NOMO-1 treated with DMSO at 0.1 percent for 48 hours (cell line): ENCODE measurements at regions not wholly inside any gene's neighbourhood (a gene's known extent, or its start where the extent isn't known, plus 50 kb on each side); places are given as distances from the start of the nearest gene placed in this dataset.

Experiments
- DNase-seq: peaks from one replicate; lab custom pipeline; 2025; ENCODE audit not compliant: unreplicated experiment; lab: John Stamatoyannopoulos, UW

DNA sequence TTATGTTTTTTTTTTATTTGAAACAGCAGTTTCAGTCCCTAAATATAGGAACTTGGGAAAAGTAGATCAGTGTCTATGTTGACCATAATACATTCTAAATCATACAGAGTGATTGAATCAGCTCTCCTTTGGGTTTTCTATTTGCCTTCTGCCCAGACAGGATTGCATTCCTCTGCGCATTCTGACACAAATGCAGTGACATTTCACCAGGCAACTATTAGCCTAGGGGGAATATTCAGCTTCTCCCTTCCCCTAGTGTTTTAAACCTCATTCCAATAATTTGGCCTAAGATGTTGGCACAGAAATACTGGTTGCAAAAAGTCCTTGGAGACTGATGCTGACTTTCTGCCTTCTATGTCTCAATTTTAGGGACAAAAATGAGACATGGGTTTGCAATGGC, 172.8 kb downstream of the PTGER3 start:
- no peak for DNase-seq

DNA sequence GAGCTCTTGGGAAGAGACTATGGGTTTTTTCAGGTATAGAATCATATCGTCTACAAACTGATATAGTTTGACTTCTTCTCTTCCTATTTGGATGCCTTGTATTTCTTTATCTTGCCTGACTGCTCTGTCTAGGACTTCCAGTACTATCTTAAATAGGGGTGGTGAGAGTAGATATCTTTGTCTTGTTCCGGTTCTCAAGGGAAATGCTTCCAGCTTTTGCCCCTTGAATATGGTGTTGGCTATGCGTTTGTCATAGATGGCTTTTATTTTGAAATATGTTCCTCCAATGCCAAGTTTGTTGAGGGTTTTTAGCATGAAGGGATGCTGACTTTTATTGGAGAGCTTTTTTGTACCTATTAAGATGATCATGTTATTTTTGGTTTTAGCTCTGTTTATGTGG, 170.3 kb downstream of the PTGER3 start:
- DNase-seq, result no peak

DNA sequence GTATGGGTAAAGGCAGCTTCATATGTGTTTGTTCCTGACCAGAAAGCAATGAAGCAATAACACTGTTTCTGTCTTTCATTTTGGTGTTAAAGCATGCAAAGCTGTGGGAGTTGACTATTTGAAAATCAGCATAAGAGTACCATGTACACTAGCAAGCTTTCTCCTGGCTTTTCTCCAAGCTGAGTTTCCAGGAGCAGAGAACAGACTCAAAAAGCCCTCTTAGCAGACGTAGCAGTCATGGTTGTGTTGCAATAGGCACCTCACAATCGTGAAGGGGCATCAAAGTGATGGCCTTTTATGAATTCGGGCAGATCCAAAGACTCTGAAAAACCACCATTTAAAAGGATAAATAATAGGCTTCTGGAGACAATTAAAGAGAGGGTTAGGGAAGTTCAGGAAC, 159.7 kb downstream of the PTGER3 start:
- no peak for DNase-seq

DNA sequence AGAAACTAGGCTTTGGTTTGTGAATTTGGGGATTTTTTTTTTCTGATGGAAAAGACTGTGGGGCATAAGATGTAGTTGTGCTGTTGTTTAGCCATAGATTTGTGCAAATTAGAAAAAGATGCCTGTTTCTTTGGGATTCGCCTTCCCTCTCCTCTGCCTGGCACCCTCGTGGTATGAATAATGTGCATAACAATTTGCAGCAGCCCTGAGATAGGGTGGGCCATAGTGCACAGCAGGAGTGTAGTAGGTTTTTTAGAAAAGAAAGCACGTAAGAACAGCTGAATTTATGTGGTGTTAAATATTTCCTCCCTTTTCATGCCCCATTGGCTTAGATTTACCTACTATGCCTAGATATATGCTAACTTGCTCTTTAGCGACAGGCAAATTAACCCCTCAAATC, 158.9 kb downstream of the PTGER3 start:
- DNase-seq, result no peak

DNA sequence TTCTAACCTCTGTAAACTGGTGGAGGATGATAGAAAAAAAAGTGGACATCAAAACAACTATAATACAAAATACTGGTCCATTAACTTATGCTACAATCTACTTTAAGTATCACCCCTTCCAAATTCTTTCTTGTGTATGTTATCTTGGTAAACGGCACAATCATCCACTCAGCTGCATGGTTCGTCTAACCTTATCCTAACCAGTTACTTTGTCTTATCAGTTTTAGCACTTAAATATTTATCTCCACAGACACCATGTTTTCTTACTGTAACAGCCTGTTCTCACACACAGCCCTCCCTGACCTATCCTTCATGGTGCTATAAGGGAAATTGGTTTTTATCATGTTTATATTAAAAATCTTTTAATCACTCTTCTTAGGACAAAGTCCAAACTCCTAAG, 157.2 kb downstream of the PTGER3 start:
- DNase-seq, result no peak

DNA sequence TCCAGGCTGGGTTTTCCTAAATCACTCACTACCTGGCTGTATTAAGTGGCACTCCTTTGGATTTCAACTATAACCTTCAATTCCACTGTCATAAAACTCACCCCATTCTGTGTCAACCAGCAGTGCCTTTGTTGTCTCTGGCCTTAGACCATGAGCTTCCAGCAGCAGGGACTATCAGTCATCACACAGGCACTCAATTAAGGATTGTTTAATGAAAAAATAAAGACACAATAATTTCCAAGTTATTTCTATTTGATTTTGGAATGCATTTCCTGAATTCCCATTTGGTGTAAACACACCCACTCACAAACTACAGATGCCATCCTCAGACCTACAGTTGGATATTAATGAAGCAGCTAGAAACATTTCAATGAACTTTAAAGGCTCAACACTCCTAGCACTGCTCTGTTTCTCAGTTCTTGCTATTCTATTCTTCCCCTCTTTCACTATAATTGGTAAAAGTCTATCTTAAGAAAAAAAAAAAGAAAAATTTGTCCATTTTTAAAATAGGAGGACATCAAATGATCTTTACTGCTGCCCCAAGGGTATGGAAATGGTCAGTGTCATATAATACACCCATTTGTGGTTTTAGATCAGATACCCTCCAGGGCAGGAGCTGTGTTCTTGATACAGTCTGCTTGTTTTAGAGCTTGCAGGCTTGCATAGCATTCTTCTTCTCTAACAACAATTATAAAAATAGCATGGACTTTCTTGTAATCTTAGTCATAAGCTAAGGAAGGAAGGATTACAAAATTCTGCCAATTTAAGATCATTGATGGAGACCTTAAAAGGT, 156.4 kb downstream of the PTGER3 start:
- DNase-seq, result no peak

DNA sequence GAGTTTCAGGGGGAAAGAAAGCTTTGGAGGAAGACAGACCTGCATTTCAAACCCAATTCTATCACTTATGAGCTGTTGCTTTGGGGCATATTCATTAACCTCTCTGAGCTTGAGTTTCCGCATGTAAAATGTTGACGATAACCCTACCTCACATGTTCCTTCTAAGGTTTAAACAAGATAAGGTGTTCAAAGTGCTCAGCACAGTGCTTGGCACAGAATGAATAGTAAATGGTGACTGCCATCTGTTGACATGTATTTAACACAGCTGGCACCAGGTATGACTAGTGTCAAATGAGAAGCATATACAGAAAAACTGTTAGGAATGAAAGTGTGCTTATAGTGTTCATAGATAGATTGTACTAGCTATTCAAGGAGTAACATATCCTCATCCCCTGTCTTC, 155.5 kb downstream of the PTGER3 start:
- DNase-seq, result no peak

DNA sequence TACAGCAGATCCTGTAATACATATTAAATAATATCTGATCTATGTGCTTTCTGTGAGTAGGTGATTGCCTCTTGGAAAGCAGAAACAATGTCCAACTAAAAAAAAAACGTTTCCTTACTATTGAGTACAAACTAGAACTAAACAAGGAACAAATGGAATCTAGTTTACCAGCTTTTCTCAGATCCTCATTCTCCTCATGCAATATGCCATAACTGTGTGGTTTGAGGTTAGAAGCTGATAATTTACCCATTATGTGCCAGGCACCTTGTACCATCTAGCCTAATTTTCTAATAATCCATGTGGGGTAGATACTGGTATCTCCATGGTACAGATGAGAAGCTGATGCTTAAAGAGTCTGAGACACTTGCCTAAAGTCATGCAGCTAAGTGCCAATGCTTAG, 154.7 kb downstream of the PTGER3 start:
- DNase-seq, result peak; percentile 64

DNA sequence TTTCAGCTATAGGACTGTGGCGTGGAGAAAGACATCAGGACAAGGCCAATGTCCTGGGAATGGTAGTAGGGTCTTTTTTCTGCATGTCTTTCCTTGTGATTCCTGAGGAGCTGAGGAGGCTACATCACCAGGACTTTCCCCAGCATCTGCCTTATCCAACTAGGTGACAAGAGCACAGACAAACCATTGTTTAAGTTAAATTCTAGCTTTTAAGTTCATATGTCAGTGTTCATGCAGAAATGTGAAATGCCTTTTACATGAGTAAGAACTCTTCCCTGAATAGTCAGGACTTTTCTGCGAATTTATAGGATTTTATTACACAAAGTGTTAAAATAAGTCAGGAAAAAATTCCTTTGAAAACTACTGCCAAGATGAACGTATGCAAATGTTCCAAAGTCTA, 154.2 kb downstream of the PTGER3 start:
- DNase-seq, result no peak

DNA sequence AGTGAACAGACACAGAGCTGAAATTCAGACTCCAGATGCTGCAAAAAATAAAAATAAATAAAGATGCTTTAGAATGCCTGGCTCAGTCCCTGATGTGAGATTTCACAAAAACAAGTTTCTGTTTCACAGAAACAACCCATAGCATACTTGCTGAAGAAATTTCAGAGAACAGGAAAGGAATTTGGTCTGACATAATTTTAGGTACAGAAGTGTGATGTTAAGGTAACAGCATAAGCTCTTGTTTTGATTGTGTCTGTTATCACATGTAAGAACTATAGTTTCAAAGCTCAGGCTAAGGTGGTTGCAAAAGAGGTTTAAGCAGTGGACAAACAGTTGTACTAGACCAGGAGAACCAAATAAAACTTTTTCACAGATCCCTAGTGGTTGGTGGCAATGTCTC, 152.1 kb downstream of the PTGER3 start:
- no peak for DNase-seq

DNA sequence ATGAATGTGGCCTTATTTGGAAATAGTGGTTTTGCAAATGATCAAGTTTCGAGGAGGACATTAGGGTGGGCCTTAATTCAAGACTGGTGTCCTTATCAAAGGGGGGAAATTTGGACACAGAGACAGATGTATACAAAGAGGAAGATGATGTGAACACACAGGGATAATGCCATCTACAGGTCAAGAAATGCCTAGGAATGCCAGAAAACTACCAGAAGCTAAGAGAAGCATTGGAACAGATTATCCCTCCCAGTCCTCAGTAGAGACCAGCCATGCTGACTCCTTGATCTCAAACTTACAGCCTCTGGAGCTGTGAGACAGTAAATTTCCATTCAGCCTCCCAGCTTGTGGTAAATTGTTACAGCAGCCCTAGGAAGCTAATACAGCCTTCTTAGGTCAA, 151.4 kb downstream of the PTGER3 start:
- DNase-seq, result peak; percentile 13

DNA sequence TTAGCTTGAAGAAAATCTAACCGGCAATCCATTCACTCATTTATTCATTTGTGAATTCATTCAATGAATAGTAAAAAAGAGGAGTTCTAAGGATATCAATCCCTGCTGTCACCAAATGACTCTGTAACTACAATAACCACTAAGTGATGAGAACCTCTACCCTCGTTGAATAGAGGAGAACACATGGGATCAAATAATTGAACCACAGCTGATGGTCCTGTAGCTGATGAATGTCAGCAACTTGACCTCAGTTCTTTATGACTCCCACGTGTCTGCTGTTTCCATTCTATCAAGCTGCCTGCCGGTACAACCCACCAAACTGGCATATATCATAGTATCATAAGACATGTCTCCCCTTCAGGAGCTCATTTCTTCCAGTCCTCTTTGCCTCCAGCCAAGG, 150.3 kb downstream of the PTGER3 start:
- DNase-seq, result no peak

DNA sequence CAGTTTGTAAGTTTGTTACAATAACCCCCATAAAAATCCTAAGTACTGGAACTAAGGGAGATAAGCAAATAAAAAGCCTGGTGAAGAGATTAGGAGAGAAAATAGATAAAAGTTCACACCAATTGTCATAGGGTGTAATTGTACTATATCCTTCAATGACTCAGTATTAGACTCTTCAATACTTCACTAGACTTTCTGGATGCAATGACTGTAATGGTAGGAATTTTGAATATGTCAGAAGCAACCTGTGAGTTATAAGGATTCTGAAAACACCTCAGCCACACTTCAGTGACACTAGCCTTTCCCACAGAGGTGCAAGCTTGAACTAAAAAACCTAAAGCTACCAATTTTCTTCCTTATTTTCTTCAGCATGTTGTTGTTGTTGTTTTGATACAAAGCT, 147.9 kb downstream of the PTGER3 start:
- DNase-seq, result no peak

DNA sequence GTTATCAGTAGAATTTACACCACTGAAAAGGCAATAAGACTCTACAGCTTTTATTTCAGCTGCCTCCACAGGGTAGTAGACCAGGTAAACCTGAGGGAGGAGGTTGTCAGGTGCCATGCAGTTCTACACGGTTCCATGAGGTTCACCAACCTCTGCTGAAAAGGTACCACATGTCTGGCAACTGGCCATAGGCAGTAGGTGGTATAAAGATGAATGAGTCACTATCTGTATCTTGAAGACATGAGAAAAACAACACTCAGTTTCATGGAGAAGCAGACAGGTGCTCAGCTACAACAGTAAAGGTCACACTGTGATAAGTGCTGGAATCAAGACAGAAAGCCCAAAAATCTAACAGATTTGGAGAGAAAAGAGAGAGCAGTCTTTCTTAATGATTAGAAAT, 145.4 kb downstream of the PTGER3 start:
- DNase-seq, result no peak

DNA sequence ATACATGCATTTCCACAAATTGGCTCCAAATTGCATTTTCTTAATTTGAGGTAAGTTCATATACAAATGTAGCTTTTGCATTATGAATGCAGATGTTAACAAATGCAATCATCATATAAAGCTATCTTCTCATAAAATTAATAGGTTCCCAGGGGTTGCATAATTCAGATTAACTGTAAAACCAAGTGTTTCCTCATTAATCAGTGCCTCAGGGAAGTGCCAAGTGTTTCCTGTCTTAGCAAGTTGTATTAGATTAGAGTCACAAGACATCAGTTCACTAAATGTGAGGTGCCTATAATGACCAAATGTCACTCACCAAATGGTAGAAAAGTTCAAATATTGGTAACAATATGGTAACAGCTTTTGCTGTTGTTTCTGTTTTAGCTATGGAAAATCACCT, 140.8 kb downstream of the PTGER3 start:
- DNase-seq, result peak; percentile 59

DNA sequence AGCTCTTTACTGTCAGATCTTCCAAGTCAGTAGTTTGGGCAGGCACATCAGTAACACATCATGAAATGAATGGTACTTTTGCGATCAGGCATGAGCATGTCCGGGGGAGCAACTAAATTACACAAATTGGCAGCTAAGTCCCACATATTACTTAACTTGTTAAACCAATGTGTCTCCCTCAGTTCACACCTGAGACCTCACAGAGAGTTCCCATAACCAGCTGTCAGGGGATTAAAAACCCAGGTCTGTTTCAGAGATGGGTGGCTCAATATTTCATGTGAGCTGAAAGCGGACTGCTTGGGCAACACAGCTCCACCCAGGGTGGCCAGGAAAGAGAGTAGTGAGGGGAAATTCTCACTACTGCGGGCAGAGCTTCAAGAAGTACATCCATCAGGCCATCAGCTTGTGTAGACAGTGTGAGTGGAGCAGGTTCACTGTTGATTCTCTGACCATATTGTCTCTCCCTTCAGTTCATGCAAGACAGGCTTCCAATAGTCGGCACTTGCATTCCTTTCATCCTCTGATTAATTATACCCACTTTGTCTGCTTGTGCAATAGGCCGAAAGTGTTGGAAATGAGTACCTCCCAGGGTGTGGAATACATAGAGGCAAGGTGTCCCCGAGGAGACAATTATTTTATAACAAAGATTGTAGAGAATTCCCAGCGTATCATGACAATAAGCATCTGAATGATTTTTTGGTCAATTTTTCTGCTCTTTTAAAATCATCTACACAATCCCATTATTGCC, 139.9 kb downstream of the PTGER3 start:
- DNase-seq, result no peak

DNA sequence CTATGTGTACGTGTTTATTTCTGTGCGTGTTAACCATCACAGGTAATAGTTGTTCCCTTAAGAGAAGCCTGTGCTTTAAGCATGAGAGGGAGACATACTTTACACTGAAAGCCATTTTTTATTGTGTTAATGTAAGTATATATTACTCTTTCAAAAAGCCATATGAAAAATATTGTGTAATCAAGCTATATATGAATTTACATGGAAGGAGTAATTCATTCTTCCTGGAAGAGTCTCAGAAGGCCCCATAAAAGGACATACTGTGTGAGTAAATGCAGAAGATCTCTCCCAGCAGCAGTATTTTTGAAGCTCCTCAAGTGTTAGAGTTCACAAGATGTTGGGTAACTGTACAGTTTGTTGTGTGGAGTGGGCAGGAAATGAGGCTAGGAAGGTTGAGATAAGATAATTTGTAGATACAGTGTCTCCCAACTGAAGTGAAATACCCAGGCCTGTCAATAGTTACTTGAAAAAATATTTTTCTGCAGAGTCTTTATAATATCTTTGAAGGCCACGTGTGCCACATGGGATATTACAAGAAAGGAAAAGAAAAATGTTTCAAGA, 138.3 kb downstream of the PTGER3 start:
- no peak for DNase-seq

DNA sequence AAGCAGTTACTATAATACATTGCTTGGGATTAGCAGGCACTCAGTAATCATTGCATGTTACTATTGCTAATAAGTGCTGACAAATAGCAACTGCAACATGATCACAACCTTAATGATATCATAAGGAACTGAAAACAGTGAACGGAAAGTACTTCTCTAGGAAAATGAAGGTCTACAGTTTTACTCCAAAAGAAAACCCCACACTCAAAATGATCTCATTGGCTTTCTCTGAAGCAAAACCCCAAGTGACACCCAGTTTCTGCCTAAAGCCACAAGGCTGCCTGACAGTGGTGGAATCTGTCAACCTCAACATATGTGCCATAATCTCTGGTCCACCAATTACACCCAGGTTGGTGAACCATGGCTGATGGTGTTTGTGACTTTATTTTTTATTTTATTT, 137.6 kb downstream of the PTGER3 start:
- DNase-seq, result no peak

DNA sequence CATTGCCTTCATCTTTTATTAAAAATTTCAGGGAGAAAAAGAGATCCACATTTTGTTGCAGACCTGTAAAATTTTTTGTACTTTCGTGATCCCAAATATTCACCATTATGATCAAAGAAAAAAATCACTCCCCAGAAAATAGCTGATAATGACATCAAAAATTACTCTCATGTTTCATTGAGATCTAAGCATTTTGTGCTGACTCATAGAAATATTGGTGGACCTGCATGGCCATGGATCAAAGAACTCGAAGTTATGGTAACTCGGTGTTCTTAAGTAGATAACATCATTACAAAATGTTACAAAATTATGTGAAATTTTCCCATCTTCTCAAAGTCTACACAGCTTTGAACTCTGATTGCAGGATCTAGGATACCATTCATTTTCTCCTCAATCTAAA, 135.8 kb downstream of the PTGER3 start:
- no peak for DNase-seq

DNA sequence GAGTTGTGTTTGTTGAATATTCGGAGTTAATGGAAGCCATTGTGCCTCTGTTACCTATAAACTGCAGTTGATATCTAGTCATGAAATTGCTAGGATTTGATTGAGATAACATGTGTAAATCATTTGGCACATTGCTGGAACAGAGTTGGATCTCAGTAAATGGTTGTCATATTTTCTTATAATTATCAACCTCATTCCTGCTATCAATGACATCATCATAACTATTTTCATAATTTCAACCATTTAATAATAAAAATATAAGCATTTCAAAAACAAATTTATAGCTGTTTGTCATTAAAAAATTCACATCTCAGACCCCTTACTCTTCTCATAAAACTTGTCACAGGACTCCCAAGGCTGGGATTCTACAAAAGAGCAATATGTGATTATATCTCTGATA, 133.4 kb downstream of the PTGER3 start:
- DNase-seq, result no peak

DNA sequence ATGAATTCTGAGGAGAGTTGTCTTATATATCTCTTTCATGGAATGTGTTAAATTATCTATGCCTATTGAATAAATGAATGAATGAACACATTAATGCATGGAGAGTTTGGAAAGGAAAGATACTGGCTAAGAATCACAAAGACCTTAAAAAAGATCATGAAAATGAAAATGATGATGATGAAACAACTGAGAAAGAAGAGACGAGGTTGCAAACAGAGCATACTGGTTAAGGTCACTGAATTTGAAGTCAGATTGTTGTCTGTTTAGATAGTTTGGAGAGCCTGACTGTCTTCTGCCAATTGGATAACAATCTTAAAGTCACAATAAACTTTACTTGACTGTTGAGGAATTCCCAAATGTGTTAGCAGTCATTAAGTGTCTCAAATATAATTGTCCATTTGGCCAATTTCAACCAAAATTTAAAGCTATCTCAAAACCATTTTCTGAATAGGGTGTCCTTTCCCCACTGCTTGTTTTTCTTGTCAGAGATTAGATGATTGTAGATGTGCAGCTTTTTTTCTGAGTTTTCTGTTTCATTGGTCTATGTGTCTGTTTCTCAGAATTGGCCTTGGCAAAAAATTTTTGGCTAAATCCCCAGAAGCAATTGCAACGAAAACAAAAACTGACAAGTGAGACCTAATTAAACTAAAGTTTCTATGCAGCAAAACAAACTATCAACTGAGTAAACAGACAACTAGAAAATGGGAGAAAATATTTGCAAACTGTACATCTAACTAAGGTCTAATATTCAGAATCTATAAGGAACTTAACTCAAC, 132.2 kb downstream of the PTGER3 start:
- no peak for DNase-seq

DNA sequence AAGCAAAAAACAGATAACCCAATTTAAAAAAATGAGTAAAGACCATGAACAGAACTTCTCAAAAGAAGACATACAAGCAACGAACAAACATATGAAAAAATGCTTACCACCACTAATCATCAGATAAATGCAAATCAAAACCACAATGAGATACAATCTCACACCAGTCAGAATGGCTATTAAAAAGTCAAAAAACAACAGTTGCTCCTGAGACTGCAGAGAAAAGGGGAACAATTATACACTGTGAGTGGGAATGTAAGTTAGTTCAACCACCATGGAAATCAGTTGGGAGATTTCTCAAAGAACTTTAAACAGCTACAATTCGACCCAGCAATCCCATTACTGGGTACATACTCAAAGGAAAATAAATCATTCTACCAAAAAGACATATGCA, 131.6 kb downstream of the PTGER3 start:
- DNase-seq, result no peak
